Activated effector memory CD4-positive, alpha-beta T cell treated with anti-CD3 and anti-CD28 coated beads, Interleukin-2, amount 50 U/mL, for 16 hours (primary cell): ENCODE measurements at regions not wholly inside any gene's neighbourhood (a gene's known extent, or its start where the extent isn't known, plus 50 kb on each side); places are given as distances from the start of the nearest gene placed in this dataset.

ENCODE experiments used
- DNase-seq: peaks from one replicate; pipeline ENCODE4 v3.0.0-alpha.2; 2020

GRCh38 chr11:28448186-28448585, 340.0 kb downstream of the METTL15 start:
- no peak for DNase-seq

GRCh38 chr11:28447226-28447625, 339.0 kb downstream of the METTL15 start:
- no peak for DNase-seq

GRCh38 chr11:28442131-28442530, 333.9 kb downstream of the METTL15 start:
- DNase-seq: no peak

GRCh38 chr11:28439403-28439802, 331.2 kb downstream of the METTL15 start:
- no peak for DNase-seq

- no peak for DNase-seq
Observed at GRCh38 chr11:28420099-28420498, 311.9 kb downstream of the METTL15 start.

GRCh38 chr11:28417601-28418323, 309.6 kb downstream of the METTL15 start:
- DNase-seq: no peak

GRCh38 chr11:28412029-28412428, 303.8 kb downstream of the METTL15 start:
- no peak for DNase-seq

- DNase-seq: no peak
Observed at GRCh38 chr11:28401446-28401845, 293.3 kb downstream of the METTL15 start.

GRCh38 chr11:28400331-28401100, 292.3 kb downstream of the METTL15 start:
- DNase-seq: no peak

- no peak for DNase-seq
Observed at GRCh38 chr11:28393348-28393747, 285.2 kb downstream of the METTL15 start.

- DNase-seq: no peak
Observed at GRCh38 chr11:28384418-28384817, 276.2 kb downstream of the METTL15 start.

- DNase-seq: no peak
Observed at GRCh38 chr11:28383456-28383855, 275.3 kb downstream of the METTL15 start.
